ENCODE measurements at regions not wholly inside any gene's neighbourhood (a gene's known extent, or its start where the extent isn't known, plus 50 kb on each side); places are given as distances from the start of the nearest gene placed in this dataset.

DNA sequence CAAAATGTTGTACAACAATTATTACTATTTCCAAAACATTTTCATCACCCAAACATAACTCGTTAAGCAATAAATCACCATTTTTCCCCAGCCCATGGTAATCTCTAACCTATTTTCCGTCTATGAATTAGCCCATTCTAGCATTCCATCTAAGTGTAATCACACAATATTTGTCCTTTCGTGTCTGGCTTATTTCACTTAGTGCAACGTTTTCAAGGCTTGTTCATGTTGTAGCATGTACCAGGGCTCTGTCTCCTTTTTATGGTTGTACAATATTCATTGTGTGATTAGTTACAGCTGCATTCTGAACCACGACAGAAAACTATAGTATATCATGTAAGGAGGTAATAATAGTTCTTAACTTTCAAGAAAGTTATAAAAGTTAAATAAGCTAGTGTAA is 656.0 kb upstream of the HS3ST1 start (continued):
- TF ChIP-seq EHMT2 (IDR thresholded peaks at IDR 0.05; ENCODE audit: low read depth) (no peak), NFE2L2 (conservative IDR thresholded peaks at IDR 0.05; ENCODE audit: low read length) (no peak)

GRCh38 chr4:12071316-12071715 is 642.6 kb upstream of the HS3ST1 start:
- DNase-seq (ENCODE audit: low read depth in 1 of 2, low spot score in 1 of 2) (no peak), FAIRE-seq (no peak), ATAC-seq (no peak)
- Histone ChIP-seq H3K4me1 (no peaks in the 10 kb centered on the region), H3K4me2 (no peak overlapping the region), H3K4me3 (no peak overlapping the region), H3K27ac (no peak overlapping the region), H3K9me3 (no peaks in the 10 kb centered on the region)
- ChIA-PET POLR2A (no interaction called here), CTCF (no interaction called here)
- WGBS (ENCODE audit: missing lambda C conversion rate): 0% methylated on average over 2 of the region's 2 CpGs
- TF ChIP-seq ZC3H11A (IDR thresholded peaks at IDR 0.05): no peak
- no peak for TF ChIP-seq RARB (CRISPR knock-in tag; IDR thresholded peaks at IDR 0.05)
- no peak for TF ChIP-seq KDM5A (IDR thresholded peaks at IDR 0.05)
- TF ChIP-seq GATA3 (IDR thresholded peaks at IDR 0.05; ENCODE audit: borderline replicate concordance): no peak
- TF ChIP-seq MAZ (IDR thresholded peaks at IDR 0.05; ENCODE audit: borderline replicate concordance, low read depth, low read length): no peak
- no peak for TF ChIP-seq E2F6 (IDR thresholded peaks at IDR 0.05; ENCODE audit: borderline replicate concordance, low read depth)
- TF ChIP-seq ESRRA (IDR thresholded peaks at IDR 0.05; ENCODE audit: borderline replicate concordance, low read length): no peak
- no peak for TF ChIP-seq EHF (CRISPR knock-in tag; IDR thresholded peaks at IDR 0.05)
- TF ChIP-seq HOXB5 (CRISPR knock-in tag; IDR thresholded peaks at IDR 0.05): no peak
- no peak for TF ChIP-seq KDM1A (IDR thresholded peaks at IDR 0.05; ENCODE audit: low read depth)
- TF ChIP-seq CEBPB (IDR thresholded peaks at IDR 0.05): no peak
- TF ChIP-seq, protein P1, sequence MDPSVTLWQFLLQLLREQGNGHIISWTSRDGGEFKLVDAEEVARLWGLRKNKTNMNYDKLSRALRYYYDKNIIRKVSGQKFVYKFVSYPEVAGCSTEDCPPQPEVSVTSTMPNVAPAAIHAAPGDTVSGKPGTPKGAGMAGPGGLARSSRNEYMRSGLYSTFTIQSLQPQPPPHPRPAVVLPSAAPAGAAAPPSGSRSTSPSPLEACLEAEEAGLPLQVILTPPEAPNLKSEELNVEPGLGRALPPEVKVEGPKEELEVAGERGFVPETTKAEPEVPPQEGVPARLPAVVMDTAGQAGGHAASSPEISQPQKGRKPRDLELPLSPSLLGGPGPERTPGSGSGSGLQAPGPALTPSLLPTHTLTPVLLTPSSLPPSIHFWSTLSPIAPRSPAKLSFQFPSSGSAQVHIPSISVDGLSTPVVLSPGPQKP (IDR thresholded peaks at IDR 0.05; ENCODE audit: low read depth, low read length): no peak
- no peak for TF ChIP-seq JUNB (IDR thresholded peaks at IDR 0.05)
- TF ChIP-seq ZNF302 (CRISPR knock-in tag; IDR thresholded peaks at IDR 0.05): no peak

GRCh38 chr4:12053966-12054365 is 625.3 kb upstream of the HS3ST1 start:
- no peak overlapping the region for H3K4me2 ChIP-seq
- H3K4me1 ChIP-seq: no peaks in the 10 kb centered on the region
- no peaks in the 10 kb centered on the region for H3K9me3 ChIP-seq
- DNase-seq (ENCODE audit: low read depth in 1 of 2, low spot score in 1 of 2): no peak
- ChIA-PET POLR2A (no interaction called here), CTCF (no interaction called here)
- no peak for TF ChIP-seq HES2 (IDR thresholded peaks at IDR 0.05)
- TF ChIP-seq KDM1A (IDR thresholded peaks at IDR 0.05; ENCODE audit: low read depth): no peak
- no peak for TF ChIP-seq MYC (IDR thresholded peaks at IDR 0.05; ENCODE audit: borderline replicate concordance, low read length)
- no peak for TF ChIP-seq POLR2AphosphoS2 (conservative IDR thresholded peaks at IDR 0.05; ENCODE audit: low read length)
- TF ChIP-seq EHF (CRISPR knock-in tag; IDR thresholded peaks at IDR 0.05): no peak
- TF ChIP-seq GATA3 (IDR thresholded peaks at IDR 0.05; ENCODE audit: borderline replicate concordance): no peak
- TF ChIP-seq CHD4 (IDR thresholded peaks at IDR 0.05; ENCODE audit: borderline replicate concordance): no peak
- no peak for TF ChIP-seq CEBPB (IDR thresholded peaks at IDR 0.05)
- TF ChIP-seq, protein P1 (IDR thresholded peaks at IDR 0.05; ENCODE audit: low read depth, low read length): no peak
- no peak for TF ChIP-seq MAZ (IDR thresholded peaks at IDR 0.05; ENCODE audit: borderline replicate concordance, low read depth, low read length)
- no peak for TF ChIP-seq EP300 (IDR thresholded peaks at IDR 0.05)
- TF ChIP-seq NFE2L2 (conservative IDR thresholded peaks at IDR 0.05; ENCODE audit: low read length): no peak
- no peak for TF ChIP-seq HMGXB4 (CRISPR knock-in tag; IDR thresholded peaks at IDR 0.05; ENCODE audit: borderline replicate concordance)
- TF ChIP-seq HOXB13 (CRISPR knock-in tag; IDR thresholded peaks at IDR 0.05; ENCODE audit: low read depth): no peak
- H3K27ac ChIP-seq: no peak overlapping the region
- no peak overlapping the region for H3K4me3 ChIP-seq
- no peak for ATAC-seq
- FAIRE-seq: no peak
- WGBS (ENCODE audit: missing lambda C conversion rate): 15% methylated on average over 2 of the region's 2 CpGs
